Tibial artery (tissue), 4 donors: ENCODE measurements at regions not wholly inside any gene's neighbourhood (a gene's known extent, or its start where the extent isn't known, plus 50 kb on each side); places are given as distances from the start of the nearest gene placed in this dataset.

Source experiments
- DNase-seq, 2 donors: peaks; one replicate each; pipeline ENCODE4 v3.0.0-alpha.2; 2019
- H3K27ac ChIP-seq, 2 donors: fragments of 200-600 bp; sonication (generic) in 1 of 2; 1 replicate in 1 of 2; 2 replicates in 1 of 2; pipeline ENCODE4 v1.5.1; 2018 to 2019; ENCODE audit warnings: mild to moderate bottlenecking in 1 of 2
- H3K27me3 ChIP-seq, 2 donors: fragments of 200-600 bp; sonication (generic) in 1 of 2; one replicate each; pipeline versions ENCODE4 v1.5.1 to v1.6.0; 2016 to 2019
- H3K36me3 ChIP-seq, 3 donors: fragments of 200-600 bp; sonication (generic) in 2 of 3; one replicate each; pipeline ENCODE4 v1.5.1; 2016 to 2019; ENCODE audit warnings: mild to moderate bottlenecking in 2 of 3
- H3K4me1 ChIP-seq, 4 donors: fragments of 200-600 bp; sonication (generic) in 2 of 4; 1 replicate in 3 of 4; 2 replicates in 1 of 4; pipeline ENCODE4 v1.5.1; 2016 to 2019
- H3K4me3 ChIP-seq, 2 donors: fragments of 200-600 bp; sonication (generic) in 1 of 2; 1 replicate in 1 of 2; 2 replicates in 1 of 2; pipeline ENCODE4 v1.5.1; 2018 to 2019; ENCODE audit warnings: mild to moderate bottlenecking in 2 of 2
- H3K9me3 ChIP-seq, 3 donors: fragments of 200-600 bp; sonication (generic) in 1 of 3; one replicate each; pipeline ENCODE4 v1.5.1; 2016 to 2019
- intact Hi-C: fragments of 100-400 bp; cut with DNase I; formaldehyde crosslinking; loops from one replicate; pipeline ENCODE4 v1.15.0; 2023; ENCODE audit warnings: low total_unique reads
- TF ChIP-seq, protein P1 (sequence below), 2 experiments: fragments of 200-600 bp in 1 of 2; fragments of 450-650 bp in 1 of 2; IDR thresholded peaks; one replicate each; pipeline ENCODE4 v1.5.1; 2017 to 2019; ENCODE audit warnings: antibody characterized with exemption in 2 of 2, mild to moderate bottlenecking in 1 of 2, moderate library complexity in 1 of 2

DNA sequence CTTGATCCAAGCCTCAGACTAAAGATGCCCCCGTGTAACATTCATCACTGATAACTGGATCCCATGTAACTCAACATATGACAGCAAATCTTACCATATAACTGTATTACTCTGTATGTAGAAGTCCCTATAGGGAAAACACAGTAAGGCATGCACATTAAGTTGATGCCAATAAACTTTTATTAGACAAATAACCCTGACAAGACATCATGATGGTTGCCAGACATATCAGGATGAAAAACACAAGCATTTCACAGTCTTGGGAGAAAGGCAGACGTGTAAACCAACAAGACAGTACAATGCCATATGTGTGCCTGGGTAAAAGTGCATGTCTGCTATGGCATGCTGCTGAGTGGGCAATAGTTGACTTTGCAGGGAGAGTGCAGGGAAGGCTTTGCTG, 142.2 kb downstream of the HERPUD2 start:
- no peaks in the 10 kb centered on the region for H3K4me1 ChIP-seq
- no peaks in the 10 kb centered on the region for H3K9me3 ChIP-seq
- TF ChIP-seq, protein P1, sequence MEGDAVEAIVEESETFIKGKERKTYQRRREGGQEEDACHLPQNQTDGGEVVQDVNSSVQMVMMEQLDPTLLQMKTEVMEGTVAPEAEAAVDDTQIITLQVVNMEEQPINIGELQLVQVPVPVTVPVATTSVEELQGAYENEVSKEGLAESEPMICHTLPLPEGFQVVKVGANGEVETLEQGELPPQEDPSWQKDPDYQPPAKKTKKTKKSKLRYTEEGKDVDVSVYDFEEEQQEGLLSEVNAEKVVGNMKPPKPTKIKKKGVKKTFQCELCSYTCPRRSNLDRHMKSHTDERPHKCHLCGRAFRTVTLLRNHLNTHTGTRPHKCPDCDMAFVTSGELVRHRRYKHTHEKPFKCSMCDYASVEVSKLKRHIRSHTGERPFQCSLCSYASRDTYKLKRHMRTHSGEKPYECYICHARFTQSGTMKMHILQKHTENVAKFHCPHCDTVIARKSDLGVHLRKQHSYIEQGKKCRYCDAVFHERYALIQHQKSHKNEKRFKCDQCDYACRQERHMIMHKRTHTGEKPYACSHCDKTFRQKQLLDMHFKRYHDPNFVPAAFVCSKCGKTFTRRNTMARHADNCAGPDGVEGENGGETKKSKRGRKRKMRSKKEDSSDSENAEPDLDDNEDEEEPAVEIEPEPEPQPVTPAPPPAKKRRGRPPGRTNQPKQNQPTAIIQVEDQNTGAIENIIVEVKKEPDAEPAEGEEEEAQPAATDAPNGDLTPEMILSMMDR (IDR thresholded peaks at IDR 0.05): no peak
- intact Hi-C loops: no loop called here
- H3K4me3 ChIP-seq: no peak overlapping the region
- no peak overlapping the region for H3K27ac ChIP-seq
- H3K27me3 ChIP-seq: peaks cover 0 to 4% of the 10 kb centered on the region in 2 donors
- no peak for DNase-seq
- no peaks in the 10 kb centered on the region for H3K36me3 ChIP-seq

DNA sequence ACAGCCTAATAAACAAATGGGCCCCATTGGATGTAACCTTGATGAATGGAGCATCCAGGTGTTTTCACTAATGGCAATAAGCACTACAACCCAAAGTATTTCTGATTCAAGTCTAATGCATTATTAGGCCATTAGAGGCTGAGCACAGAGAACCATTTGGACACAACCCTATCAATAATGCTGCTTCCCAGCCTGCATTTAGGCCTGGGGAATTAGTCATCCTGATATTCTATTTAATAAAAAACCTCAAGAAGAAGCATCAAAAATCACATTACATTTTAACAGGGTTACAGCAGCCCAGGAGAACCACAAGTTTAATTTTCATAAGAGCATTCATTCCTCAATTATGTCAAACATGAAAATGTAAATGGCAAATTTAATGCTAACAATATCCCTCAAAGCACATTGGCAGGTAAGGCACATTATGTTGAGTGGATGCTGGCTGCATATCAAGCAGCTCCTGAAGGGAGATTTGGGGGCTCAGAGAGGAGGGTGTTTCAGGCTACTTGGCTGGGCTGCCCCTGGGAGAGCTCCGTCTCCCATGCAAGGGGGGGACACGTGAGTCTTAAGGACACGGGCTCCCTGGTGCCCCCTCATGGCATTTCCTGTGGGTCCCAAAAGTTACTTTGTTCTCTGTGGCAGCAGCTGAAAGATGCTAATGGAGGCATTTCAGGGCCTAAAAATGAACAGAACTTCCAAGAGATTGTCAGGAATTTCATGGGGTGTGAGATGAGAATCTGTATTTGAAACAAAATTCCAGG, 143.4 kb downstream of the HERPUD2 start:
- Histone ChIP-seq H3K36me3 (no peaks in the 10 kb centered on the region), H3K27ac (no peak overlapping the region), H3K4me3 (no peak overlapping the region), H3K4me1 (no peaks in the 10 kb centered on the region), H3K27me3 (peaks cover 0 to 4% of the 10 kb centered on the region in 2 donors), H3K9me3 (no peaks in the 10 kb centered on the region)
- intact Hi-C loops: no loop called here
- DNase-seq: no peak
- TF ChIP-seq, protein P1 (IDR thresholded peaks at IDR 0.05): no peak

DNA sequence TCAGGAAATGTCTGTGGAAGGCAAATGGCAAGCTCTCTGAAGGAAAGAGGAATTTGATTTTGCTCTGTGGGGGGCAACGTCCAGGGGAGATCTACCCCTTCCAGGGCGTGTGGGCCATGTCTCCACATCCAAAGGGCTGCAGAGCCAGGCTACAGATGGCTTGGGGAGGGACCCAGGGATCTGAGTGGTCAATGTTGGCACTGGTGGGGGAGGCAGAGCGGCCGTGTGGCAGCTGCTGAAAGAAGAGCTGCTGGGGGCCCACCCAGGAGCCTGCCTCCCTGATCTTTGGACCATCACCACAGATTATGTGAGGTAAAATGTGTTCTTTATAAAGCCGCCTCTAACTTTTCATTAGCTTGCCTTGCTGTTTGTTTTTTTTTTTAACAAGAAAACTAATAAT, 144.1 kb downstream of the HERPUD2 start:
- TF ChIP-seq, protein P1 (IDR thresholded peaks at IDR 0.05): no peak
- H3K9me3 ChIP-seq: no peaks in the 10 kb centered on the region
- H3K4me1 ChIP-seq: no peaks in the 10 kb centered on the region
- no peak for DNase-seq
- no peaks in the 10 kb centered on the region for H3K36me3 ChIP-seq
- H3K27ac ChIP-seq: no peak overlapping the region
- no peak overlapping the region for H3K4me3 ChIP-seq
- intact Hi-C loops: no loop called here
- H3K27me3 ChIP-seq: peaks cover 0 to 4% of the 10 kb centered on the region in 2 donors

DNA sequence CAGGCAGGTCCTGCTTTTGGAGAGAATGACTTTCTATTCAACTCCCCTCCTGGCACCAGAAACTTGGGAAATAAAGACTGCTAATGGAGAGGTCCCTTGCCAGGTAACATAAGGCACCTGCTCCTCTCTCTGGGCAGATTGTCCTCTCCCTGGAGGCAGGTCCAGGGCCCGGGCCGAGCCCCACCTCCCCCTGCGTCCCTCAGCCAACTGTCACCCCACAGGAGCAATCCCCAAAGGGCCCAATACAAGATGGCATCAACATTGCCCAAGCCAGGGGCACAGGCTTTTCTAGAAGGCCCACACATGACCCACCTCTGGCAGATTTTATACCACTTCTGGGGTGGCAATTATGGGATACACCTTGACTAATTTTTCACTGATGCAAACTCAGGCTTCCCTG, 145.2 kb downstream of the HERPUD2 start:
- H3K27ac ChIP-seq: no peak overlapping the region
- H3K27me3 ChIP-seq: peaks cover 0 to 4% of the 10 kb centered on the region in 2 donors
- no peaks in the 10 kb centered on the region for H3K9me3 ChIP-seq
- intact Hi-C loops: no loop called here
- no peaks in the 10 kb centered on the region for H3K36me3 ChIP-seq
- DNase-seq: no peak
- TF ChIP-seq, protein P1 (IDR thresholded peaks at IDR 0.05): no peak
- no peak overlapping the region for H3K4me3 ChIP-seq
- H3K4me1 ChIP-seq: no peaks in the 10 kb centered on the region

DNA sequence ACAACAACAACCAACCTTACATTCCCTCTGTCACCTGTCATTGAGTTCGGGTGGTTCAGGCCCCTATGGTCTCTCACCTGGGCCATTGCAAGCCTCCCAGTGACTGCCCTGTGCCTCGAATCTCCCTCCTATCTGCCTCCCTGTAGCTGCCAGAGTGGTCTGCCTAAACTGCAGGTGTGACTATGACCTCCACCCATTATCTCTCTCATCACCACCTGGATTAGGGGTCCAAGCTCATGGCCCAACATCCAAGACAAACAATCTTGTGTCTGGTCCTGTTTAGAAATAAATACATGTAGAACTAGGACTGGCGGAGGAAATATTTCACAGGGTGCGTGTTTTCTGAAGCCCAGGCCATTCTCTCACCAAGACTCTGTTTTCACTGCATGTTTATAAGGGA, 146.6 kb downstream of the HERPUD2 start:
- Histone ChIP-seq H3K27ac (no peak overlapping the region), H3K4me1 (no peaks in the 10 kb centered on the region), H3K9me3 (no peaks in the 10 kb centered on the region), H3K4me3 (no peak overlapping the region), H3K27me3 (peaks cover 0 to 4% of the 10 kb centered on the region in 2 donors), H3K36me3 (no peaks in the 10 kb centered on the region)
- intact Hi-C loops: no loop called here
- TF ChIP-seq, protein P1 (IDR thresholded peaks at IDR 0.05): no peak
- no peak for DNase-seq
